ENCODE measurements at regions not wholly inside any gene's neighbourhood (a gene's known extent, or its start where the extent isn't known, plus 50 kb on each side); places are given as distances from the start of the nearest gene placed in this dataset.

DNA sequence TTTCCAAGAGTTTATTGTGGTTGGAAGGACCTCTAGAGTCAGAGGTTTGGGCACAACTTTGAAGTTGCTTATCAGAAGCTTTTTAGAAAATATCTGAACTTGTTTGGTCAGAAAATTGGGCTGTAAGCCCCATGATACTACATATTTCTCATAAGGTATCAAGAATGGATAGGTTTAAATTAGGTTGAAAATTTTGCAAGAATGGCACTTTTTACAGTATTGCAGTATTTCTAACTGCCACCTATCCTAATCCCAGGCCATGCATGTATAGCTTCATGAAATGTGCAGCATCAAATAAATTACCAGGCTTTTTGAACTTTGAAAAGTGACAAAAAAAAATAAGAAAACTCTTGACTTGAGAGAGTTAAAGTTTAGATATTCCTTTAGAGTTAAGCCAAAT, 367.2 kb downstream of the FIGN start:
- Mint-ChIP-seq H3K4me3 (no peak overlapping the region), H3K27me3 (no peaks in the 10 kb centered on the region), H3K9me3 (peaks cover 3% of the 10 kb centered on the region), H3K27ac (no peak overlapping the region), H3K36me3 (ENCODE audit: low read depth) (no peaks in the 10 kb centered on the region), H3K4me1 (no peaks in the 10 kb centered on the region)
- no peak for DNase-seq
- intact Hi-C loops (cut with micrococcal nuclease) = no loop called here
- ChIA-PET POLR2A (no interaction called here), CTCF (interaction anchor here (1.1 kb wide), 1 partner anchor 22 kb away, joined by 3 read pairs; no protein-coding TSS in a partner anchor)
- TF ChIP-seq CTCF (IDR thresholded peaks at IDR 0.05) = no peak
- no peak for ATAC-seq (ENCODE audit: low read depth)

- H3K36me3 Mint-ChIP-seq (ENCODE audit: low read depth) = no peaks in the 10 kb centered on the region
- H3K4me3 Mint-ChIP-seq = no peak overlapping the region
- H3K27me3 Mint-ChIP-seq = no peaks in the 10 kb centered on the region
- intact Hi-C loops (cut with micrococcal nuclease) = no loop called here
- no peak for TF ChIP-seq CTCF (IDR thresholded peaks at IDR 0.05)
- POLR2A ChIA-PET = no interaction called here
- DNase-seq (no peak), ATAC-seq (ENCODE audit: low read depth) (no peak)
- CTCF ChIA-PET = interaction anchor here (1.1 kb wide), 1 partner anchor 22 kb away, joined by 3 read pairs; no protein-coding TSS in a partner anchor
- peaks cover 5% of the 10 kb centered on the region for H3K9me3 Mint-ChIP-seq
- no peak overlapping the region for H3K27ac Mint-ChIP-seq
- no peaks in the 10 kb centered on the region for H3K4me1 Mint-ChIP-seq
These were observed 367.8 kb downstream of the FIGN start for GRCh38 chr2:163367825-163368582.

- H3K27me3 Mint-ChIP-seq = no peaks in the 10 kb centered on the region
- no peaks in the 10 kb centered on the region for H3K4me1 Mint-ChIP-seq
- no peak overlapping the region for H3K4me3 Mint-ChIP-seq
- ATAC-seq (ENCODE audit: low read depth) (no peak), DNase-seq (no peak)
- intact Hi-C loops (cut with micrococcal nuclease) = no loop called here
- ChIA-PET POLR2A (no interaction called here), CTCF (no interaction called here)
- H3K9me3 Mint-ChIP-seq = peaks cover 6% of the 10 kb centered on the region
- H3K36me3 Mint-ChIP-seq (ENCODE audit: low read depth) = no peaks in the 10 kb centered on the region
- H3K27ac Mint-ChIP-seq = no peak overlapping the region
- TF ChIP-seq CTCF (IDR thresholded peaks at IDR 0.05) = no peak
These were observed 371.1 kb downstream of the FIGN start for GRCh38 chr2:163364736-163365135.

- no peak overlapping the region for H3K27ac Mint-ChIP-seq
- CTCF ChIA-PET = no interaction called here
- ATAC-seq (ENCODE audit: low read depth) = no peak
These were observed 382.3 kb downstream of the FIGN start for GRCh38 chr2:163353551-163353950.

GRCh38 chr2:163351966-163352365, 383.8 kb downstream of the FIGN start:
- no peak overlapping the region for H3K27ac Mint-ChIP-seq
- DNase-seq (no peak), ATAC-seq (ENCODE audit: low read depth) (no peak)
- H3K27me3 Mint-ChIP-seq = no peaks in the 10 kb centered on the region
- H3K4me1 Mint-ChIP-seq = peaks cover 14% of the 10 kb centered on the region
- H3K36me3 Mint-ChIP-seq (ENCODE audit: low read depth) = no peaks in the 10 kb centered on the region
- no peaks in the 10 kb centered on the region for H3K9me3 Mint-ChIP-seq
- ChIA-PET CTCF (no interaction called here), POLR2A (no interaction called here)
- no peak overlapping the region for H3K4me3 Mint-ChIP-seq
- intact Hi-C loops (cut with micrococcal nuclease) = no loop called here
- no peak for TF ChIP-seq CTCF (IDR thresholded peaks at IDR 0.05)

More at GRCh38 chr2:163353551-163353950, 382.3 kb downstream of the FIGN start:
- no peaks in the 10 kb centered on the region for H3K36me3 Mint-ChIP-seq (ENCODE audit: low read depth)
- H3K4me1 Mint-ChIP-seq = peaks cover 6% of the 10 kb centered on the region
- no peak for TF ChIP-seq CTCF (IDR thresholded peaks at IDR 0.05)
- POLR2A ChIA-PET = no interaction called here
- no peak for DNase-seq
- H3K4me3 Mint-ChIP-seq = no peak overlapping the region
- H3K27me3 Mint-ChIP-seq = no peaks in the 10 kb centered on the region
- intact Hi-C loops (cut with micrococcal nuclease) = no loop called here
- no peaks in the 10 kb centered on the region for H3K9me3 Mint-ChIP-seq

Measured in activated B cell treated with CpG ODN at 0.5 μM for 24 hours (primary cell).